DOHH2 (cell line): ENCODE measurements at regions not wholly inside any gene's neighbourhood (a gene's known extent, or its start where the extent isn't known, plus 50 kb on each side); places are given as distances from the start of the nearest gene placed in this dataset.

ENCODE experiments used
- CTCF ChIP-seq: fragments of 200-600 bp; sonication (generic); IDR thresholded peaks from one replicate; pipeline ENCODE4 v1.5.1; 2014; ENCODE audit warnings: antibody characterized with exemption, mild to moderate bottlenecking, low read depth, low read length; ENCODE audit not compliant: poor library complexity, severe bottlenecking
- EZH2phosphoT487 ChIP-seq: fragments of 200-600 bp; sonication (generic); IDR thresholded peaks from 2 replicates; pipeline ENCODE4 v1.6.1; 2017; ENCODE audit warnings: borderline replicate concordance, mild to moderate bottlenecking, antibody characterized with exemption, low read length, moderate library complexity, mixed read lengths

GRCh38 chr6:130629640-130630039, 197.6 kb upstream of the SMLR1 start:
- TF ChIP-seq CTCF (no peak), EZH2phosphoT487 (no peak)
